ENCODE measurements at regions not wholly inside any gene's neighbourhood (a gene's known extent, or its start where the extent isn't known, plus 50 kb on each side); places are given as distances from the start of the nearest gene placed in this dataset.

GRCh38 chr6:6518631-6519427 is 69.7 kb upstream of the LY86 start:
- DNase-seq (ENCODE audit: low spot score) (no peak), ATAC-seq (no peak)

DNA sequence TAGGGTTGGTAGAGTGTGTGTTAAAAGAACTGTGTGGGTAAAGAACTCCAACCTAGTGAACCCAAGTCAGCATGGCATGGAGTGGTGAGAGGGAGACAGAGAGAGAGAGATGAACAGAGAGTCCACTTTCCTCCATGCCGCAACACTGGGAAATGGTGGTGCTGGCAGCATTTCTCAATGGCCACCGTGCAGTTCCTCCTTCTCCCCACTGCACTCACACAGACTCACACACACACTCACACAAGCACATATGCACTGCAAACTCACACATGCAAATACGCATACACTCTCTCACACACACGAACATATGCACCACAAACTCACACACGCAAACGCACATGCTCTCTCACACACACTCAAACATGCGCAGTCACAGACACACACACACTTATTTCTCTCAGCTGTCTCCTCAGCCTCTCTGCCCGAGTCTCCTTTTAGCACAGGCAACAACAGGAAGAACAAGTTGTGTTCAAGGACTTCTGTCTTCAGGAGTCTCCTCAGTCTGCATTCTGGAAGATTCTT is 66.5 kb upstream of the LY86 start:
- DNase-seq (ENCODE audit: low spot score) (no peak), ATAC-seq (no peak)

DNA sequence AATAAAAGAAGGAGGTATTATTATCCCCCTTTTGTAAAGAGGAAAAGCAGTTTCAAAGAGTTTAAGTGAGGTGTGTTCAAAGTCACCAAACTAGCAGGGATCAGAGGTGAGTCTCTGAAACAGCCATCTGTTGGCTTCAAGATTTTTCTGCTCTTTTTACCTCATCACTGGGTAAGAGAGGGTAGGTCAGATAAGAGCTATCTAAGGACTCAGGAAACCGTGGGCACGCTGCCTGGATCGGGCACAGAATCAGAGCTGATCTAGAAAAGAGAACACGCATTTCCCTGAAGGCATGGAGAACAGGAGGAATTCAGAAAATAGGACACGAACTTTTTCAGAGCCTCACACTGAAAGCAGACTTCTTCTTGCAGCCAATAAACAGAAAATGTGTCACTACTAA is 65.8 kb upstream of the LY86 start:
- DNase-seq (ENCODE audit: low spot score): no peak
- no peak for ATAC-seq

DNA sequence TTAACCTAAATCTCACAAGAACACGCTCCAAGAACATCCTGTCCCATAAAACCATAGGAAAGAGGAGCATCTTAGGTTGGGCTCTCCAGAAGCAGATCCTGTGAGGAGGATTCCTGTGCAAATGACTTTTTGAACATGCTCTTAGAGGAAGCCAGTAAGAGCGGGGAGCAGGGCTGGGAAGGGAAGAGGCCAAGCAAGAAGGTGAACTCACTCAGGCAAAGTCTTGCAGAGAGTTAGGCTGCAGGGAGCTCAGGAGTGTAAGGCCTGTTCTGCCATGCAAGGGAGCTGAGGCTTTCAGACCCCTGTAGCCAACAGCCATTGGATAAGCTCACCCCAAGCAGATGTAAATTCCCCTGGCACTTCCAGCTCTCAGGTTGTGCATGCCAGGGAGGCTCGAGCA is 63.6 kb upstream of the LY86 start:
- no peak for ATAC-seq
- no peak for DNase-seq (ENCODE audit: low spot score)

DNA sequence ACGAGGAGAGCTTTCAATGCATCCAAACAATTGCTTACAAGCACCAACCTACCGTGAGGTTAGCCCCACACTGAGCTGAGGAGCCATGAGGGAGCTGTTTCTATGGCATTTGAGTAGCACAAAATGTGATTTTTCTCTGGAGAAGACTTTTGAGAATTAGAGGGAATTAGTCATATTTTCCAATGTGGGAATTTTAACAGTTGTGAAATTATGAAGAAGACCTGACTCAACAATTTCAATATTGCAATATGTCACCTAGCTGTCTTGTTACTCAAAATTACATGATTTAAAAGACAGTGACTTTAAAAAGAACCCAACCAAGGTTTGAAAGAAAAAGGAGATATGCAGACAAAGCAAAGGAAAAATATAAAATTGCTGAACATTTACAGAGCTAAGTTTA is 62.6 kb upstream of the LY86 start:
- DNase-seq (ENCODE audit: low spot score): no peak
- ATAC-seq: no peak

DNA sequence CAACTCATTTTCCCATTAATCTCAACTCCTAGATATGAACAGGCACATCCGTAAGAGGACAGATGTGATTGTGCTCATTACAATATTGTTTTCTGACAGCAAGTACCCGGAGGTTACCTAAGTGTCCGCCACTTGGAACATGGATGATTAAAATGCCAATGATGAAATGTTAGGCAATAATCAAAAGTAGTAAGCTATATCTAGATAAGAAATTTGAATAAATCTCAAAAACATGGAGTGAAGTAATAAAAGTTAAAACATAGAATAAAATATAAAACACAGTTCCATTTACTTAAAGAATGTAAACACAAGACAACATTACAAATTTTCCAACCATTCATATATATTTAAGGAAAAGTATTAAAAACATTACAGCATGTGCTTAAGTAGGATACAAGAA is 59.2 kb upstream of the LY86 start:
- no peak for DNase-seq (ENCODE audit: low spot score)
- no peak for ATAC-seq

DNA sequence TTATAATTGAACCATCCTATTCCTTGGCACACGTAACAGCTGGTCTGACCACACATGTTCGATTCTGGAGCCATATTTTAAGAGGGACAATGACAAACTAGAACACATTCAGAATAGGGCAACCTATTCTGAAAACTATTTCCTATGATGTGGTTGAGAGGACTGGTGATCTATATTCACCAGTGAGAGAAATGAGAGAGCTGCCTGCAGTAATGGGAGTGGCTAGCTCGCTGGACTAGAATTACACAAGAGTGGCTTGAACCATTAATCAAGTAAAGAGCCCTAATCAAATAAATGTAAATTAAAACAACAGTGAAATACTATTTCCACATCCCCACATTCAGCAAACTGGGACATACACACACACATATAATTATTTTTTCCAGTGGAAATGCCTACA is 55.3 kb upstream of the LY86 start:
- no peak for DNase-seq (ENCODE audit: low spot score)
- ATAC-seq: no peak

DNA sequence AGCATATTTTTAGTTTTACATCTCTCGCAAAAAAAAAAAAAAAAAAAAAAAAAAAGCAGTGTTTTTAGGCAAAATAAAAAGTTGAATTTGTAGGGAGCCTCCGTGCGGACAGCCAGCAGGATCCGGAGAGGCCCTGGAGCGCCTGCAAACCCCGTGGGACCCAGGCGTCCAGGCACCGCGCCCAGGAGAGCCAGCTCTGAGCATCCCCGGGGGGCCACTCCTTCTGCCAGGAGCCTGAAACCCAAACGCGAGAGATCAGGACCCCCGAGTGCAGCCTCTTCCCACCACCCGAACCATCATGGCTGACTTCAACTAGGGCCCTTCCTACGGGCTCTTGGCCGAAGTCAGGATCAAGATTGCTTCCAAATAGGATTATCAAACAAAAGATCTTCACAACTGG is 54.1 kb upstream of the LY86 start:
- ATAC-seq: no peak
- no peak for DNase-seq (ENCODE audit: low spot score)

- ATAC-seq (no peak), DNase-seq (ENCODE audit: low spot score) (no peak)
Measured at GRCh38 chr6:6537488-6538260, 50.8 kb upstream of the LY86 start.

GRCh38 chr6:6538261-6538660 is 50.3 kb upstream of the LY86 start:
- ATAC-seq (peak; percentile 22), DNase-seq (ENCODE audit: low spot score) (no peak)

Measured in left lobe of liver (tissue), 2 donors.